ENCODE measurements at regions not wholly inside any gene's neighbourhood (a gene's known extent, or its start where the extent isn't known, plus 50 kb on each side); places are given as distances from the start of the nearest gene placed in this dataset.

- Histone ChIP-seq H3K9me2 (ENCODE audit: insufficient read depth) (no peaks in the 10 kb centered on the region), H3K79me2 (ENCODE audit: insufficient read depth, low read length) (no peaks in the 10 kb centered on the region), H3K27me3 (ENCODE audit: insufficient read depth, low read length) (no peaks in the 10 kb centered on the region), H3K4me3 (replicated peaks in 1 of 2; ENCODE audit: low read depth in 1 of 2, low read length in 2 of 2) (no peak overlapping the region), H3K4me1 (ENCODE audit: control insufficient read depth in 1 of 2, insufficient read depth in 2 of 2, low read length in 2 of 2) (no peaks in the 10 kb centered on the region), H3K4me2 (ENCODE audit: low read length) (no peak overlapping the region), H3K9ac (ENCODE audit: low read length) (no peak overlapping the region), H3K9me3 (ENCODE audit: control insufficient read depth in 1 of 2, insufficient read depth in 1 of 2, low read depth in 1 of 2, low read length in 2 of 2) (no peaks in the 10 kb centered on the region), H3K27ac (ENCODE audit: low read depth, low read length) (no peak overlapping the region), H3K36me3 (ENCODE audit: control insufficient read depth in 1 of 2, insufficient read depth in 2 of 2, low read length in 2 of 2) (no peaks in the 10 kb centered on the region), H4K20me1 (ENCODE audit: insufficient read depth) (no peaks in the 10 kb centered on the region), H2AFZ (ENCODE audit: low read depth, low read length, poor library complexity, severe bottlenecking) (no peak overlapping the region)
- ATAC-seq = no peak
- no peak for DNase-seq (ENCODE audit: low read depth, low spot score)
- ChIA-PET POLR2A (no interaction called here), RAD21 (ENCODE audit: low non-redundant PET in 1 of 2, low total read pairs in 2 of 2, uncharacterized antibody in 2 of 2, unreplicated experiment in 2 of 2) (no interaction called here), CTCF (no interaction called here)
- TF ChIP-seq SRF (IDR thresholded peaks at IDR 0.05; ENCODE audit: low read depth) (no peak), FOSL1 (IDR thresholded peaks at IDR 0.05; ENCODE audit: low read depth) (peak; percentile 26; the same call in 1 of the 2 replicates), EZH2phosphoT487 (IDR thresholded peaks at IDR 0.05; ENCODE audit: borderline replicate concordance) (no peak), ZNF274 (IDR thresholded peaks at IDR 0.05; ENCODE audit: low read depth, low read length) (no peak)
- BruUV-seq (replicated peaks) = no TSS peak
- intact Hi-C loops (cut with micrococcal nuclease) = no loop called here
Measured at GRCh38 chr7:13800694-13801448, 188.6 kb downstream of the ETV1 start.

DNA sequence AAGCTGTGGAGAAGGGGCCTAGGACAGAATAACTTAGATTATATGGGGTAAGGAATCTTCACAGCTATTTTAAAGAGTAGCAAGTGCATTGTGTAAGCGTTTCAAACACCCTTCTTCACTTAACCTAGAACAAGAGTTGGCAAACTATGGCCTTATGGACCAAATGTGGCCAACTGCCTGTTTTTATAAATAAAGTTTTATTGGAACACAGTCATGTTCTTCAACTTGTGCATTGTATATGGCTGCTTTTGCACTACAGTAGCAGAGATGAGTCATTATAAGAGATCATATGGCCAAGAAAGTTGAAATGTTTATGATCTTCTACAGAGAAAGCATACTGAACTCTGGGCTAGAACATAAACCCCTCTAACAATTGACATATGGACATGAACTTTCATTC is 187.8 kb downstream of the ETV1 start:
- ChIA-PET RAD21 (ENCODE audit: low non-redundant PET in 1 of 2, low total read pairs in 2 of 2, uncharacterized antibody in 2 of 2, unreplicated experiment in 2 of 2) (no interaction called here), CTCF (no interaction called here), POLR2A (no interaction called here)
- H3K4me3 ChIP-seq (replicated peaks in 1 of 2; ENCODE audit: low read depth in 1 of 2, low read length in 2 of 2) = no peak overlapping the region
- DNase-seq (ENCODE audit: low read depth, low spot score) (no peak), ATAC-seq (no peak)
- no peaks in the 10 kb centered on the region for H4K20me1 ChIP-seq (ENCODE audit: insufficient read depth)
- intact Hi-C loops (cut with micrococcal nuclease) = no loop called here
- H3K4me2 ChIP-seq (ENCODE audit: low read length) = no peak overlapping the region
- TF ChIP-seq ZBTB33 (IDR thresholded peaks at IDR 0.05; ENCODE audit: extremely low read depth, insufficient replicate concordance, low read length) (no peak), ZNF274 (IDR thresholded peaks at IDR 0.05; ENCODE audit: low read depth, low read length) (no peak), CEBPB (IDR thresholded peaks at IDR 0.05; ENCODE audit: low read depth) (no peak), ELF1 (IDR thresholded peaks at IDR 0.05; ENCODE audit: borderline replicate concordance, low read depth) (no peak), EZH2phosphoT487 (IDR thresholded peaks at IDR 0.05; ENCODE audit: borderline replicate concordance) (no peak)
- TF ChIP-seq, protein P1, sequence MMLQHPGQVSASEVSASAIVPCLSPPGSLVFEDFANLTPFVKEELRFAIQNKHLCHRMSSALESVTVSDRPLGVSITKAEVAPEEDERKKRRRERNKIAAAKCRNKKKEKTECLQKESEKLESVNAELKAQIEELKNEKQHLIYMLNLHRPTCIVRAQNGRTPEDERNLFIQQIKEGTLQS (IDR thresholded peaks at IDR 0.05) = no peak
- no peak overlapping the region for H3K9ac ChIP-seq (ENCODE audit: low read length)
- H3K9me2 ChIP-seq (ENCODE audit: insufficient read depth) = no peaks in the 10 kb centered on the region
- H3K4me1 ChIP-seq (ENCODE audit: control insufficient read depth in 1 of 2, insufficient read depth in 2 of 2, low read length in 2 of 2) = no peaks in the 10 kb centered on the region
- H3K27ac ChIP-seq (ENCODE audit: low read depth, low read length) = no peak overlapping the region
- no peak overlapping the region for H2AFZ ChIP-seq (ENCODE audit: low read depth, low read length, poor library complexity, severe bottlenecking)
- H3K36me3 ChIP-seq (ENCODE audit: control insufficient read depth in 1 of 2, insufficient read depth in 2 of 2, low read length in 2 of 2) = no peaks in the 10 kb centered on the region
- H3K27me3 ChIP-seq (ENCODE audit: insufficient read depth, low read length) = no peaks in the 10 kb centered on the region
- no peaks in the 10 kb centered on the region for H3K79me2 ChIP-seq (ENCODE audit: insufficient read depth, low read length)
- H3K9me3 ChIP-seq (ENCODE audit: control insufficient read depth in 1 of 2, insufficient read depth in 1 of 2, low read depth in 1 of 2, low read length in 2 of 2) = no peaks in the 10 kb centered on the region
- BruUV-seq (replicated peaks) = no TSS peak

All from HCT116 (cell line).